ENCODE measurements at regions not wholly inside any gene's neighbourhood (a gene's known extent, or its start where the extent isn't known, plus 50 kb on each side); places are given as distances from the start of the nearest gene placed in this dataset.

- Histone ChIP-seq H3K4me1 (replicated peaks in 1 of 2) (peaks cover 0 to 7% of the 10 kb centered on the region in 2 donors), H3K4me3 (no peak overlapping the region), H3K27ac (no peak overlapping the region)
- 30 to 100% (median 72%) methylated on average over 1 to 4 of the region's 4 CpGs for WGBS, 10 experiments
- in situ Hi-C loops (cut with MboI; ENCODE audit: low pct_unique_long_range_greater_than_20kb in 2 of 9, low sequenced_read_pairs in 9 of 9, unreplicated experiment in 9 of 9) = no loop called here
- no peak for ATAC-seq (replicated peaks in 6 of 8)
Observed at GRCh38 chr5:2120361-2120760, 237.6 kb upstream of the IRX4 start.

- in situ Hi-C loops (cut with MboI; ENCODE audit: low pct_unique_long_range_greater_than_20kb in 2 of 9, low sequenced_read_pairs in 9 of 9, unreplicated experiment in 9 of 9) = no loop called here
- H3K27ac ChIP-seq = no peak overlapping the region
- 29 to 100% (median 59%) methylated on average over 4 to 6 of the region's 6 CpGs for WGBS, 10 experiments
- H3K4me1 ChIP-seq (replicated peaks in 1 of 2) = peaks cover 0 to under 1% of the 10 kb centered on the region in 2 donors
- ATAC-seq (replicated peaks in 6 of 8) = no peak
- no peak overlapping the region for H3K4me3 ChIP-seq
Observed at GRCh38 chr5:2119573-2119972, 236.8 kb upstream of the IRX4 start.

GRCh38 chr5:2113348-2114131 is 230.8 kb upstream of the IRX4 start:
- whole genome bisulfite sequencing, 10 experiments = 20 to 100% (median 78%) methylated on average over 1 to 7 of the region's 9 CpGs; no CpG with 5 or more reads in 2 of the 10 experiments
- H3K4me1 ChIP-seq (replicated peaks in 1 of 2) = peaks cover 0 to 36% of the 10 kb centered on the region in 2 donors
- in situ Hi-C loops (cut with MboI; ENCODE audit: low pct_unique_long_range_greater_than_20kb in 2 of 9, low sequenced_read_pairs in 9 of 9, unreplicated experiment in 9 of 9) = no loop called here

GRCh38 chr5:2112173-2113025 is 229.7 kb upstream of the IRX4 start:
- peak in 5 of 8 experiments; percentile 53 to 93 (median 91) for ATAC-seq (replicated peaks in 6 of 8)
- in situ Hi-C loops (cut with MboI; ENCODE audit: low pct_unique_long_range_greater_than_20kb in 2 of 9, low sequenced_read_pairs in 9 of 9, unreplicated experiment in 9 of 9) = no loop called here
- 16 to 78% (median 47%) methylated on average over 2 to 25 of the region's 28 CpGs for WGBS, 10 experiments
- Histone ChIP-seq H3K4me1 (replicated peaks in 1 of 2) (peaks cover 0 to 36% of the 10 kb centered on the region in 2 donors), H3K27ac (no peak overlapping the region), H3K4me3 (no peak overlapping the region)

More at GRCh38 chr5:2113348-2114131, 230.8 kb upstream of the IRX4 start:
- no peak for ATAC-seq (replicated peaks in 6 of 8)
- H3K4me3 ChIP-seq = no peak overlapping the region
- no peak overlapping the region for H3K27ac ChIP-seq

- peak overlapping the region in 1 of 2 donors; percentile 3 for H3K27ac ChIP-seq
- peaks cover 0 to 36% of the 10 kb centered on the region in 2 donors for H3K4me1 ChIP-seq (replicated peaks in 1 of 2)
- 3 to 90% (median 82%) methylated on average over 1 to 21 of the region's 36 CpGs; no CpG with 5 or more reads in 3 of the 10 experiments for WGBS, 10 experiments
- in situ Hi-C loops (cut with MboI; ENCODE audit: low pct_unique_long_range_greater_than_20kb in 2 of 9, low sequenced_read_pairs in 9 of 9, unreplicated experiment in 9 of 9) = no loop called here
- ATAC-seq (replicated peaks in 6 of 8) = peak in 4 of 8 experiments; percentile 6 to 39 (median 22)
- no peak overlapping the region for H3K4me3 ChIP-seq
Observed at GRCh38 chr5:2111569-2112105, 228.9 kb upstream of the IRX4 start.

GRCh38 chr5:2110934-2111462 is 228.3 kb upstream of the IRX4 start:
- ATAC-seq (replicated peaks in 6 of 8) = no peak
- peaks cover 0 to 36% of the 10 kb centered on the region in 2 donors for H3K4me1 ChIP-seq (replicated peaks in 1 of 2)
- 0 to 100% (median 70%) methylated on average over 1 to 13 of the region's 17 CpGs; no CpG with 5 or more reads in 4 of the 10 experiments for WGBS, 10 experiments
- no peak overlapping the region for H3K27ac ChIP-seq
- no peak overlapping the region for H3K4me3 ChIP-seq
- in situ Hi-C loops (cut with MboI; ENCODE audit: low pct_unique_long_range_greater_than_20kb in 2 of 9, low sequenced_read_pairs in 9 of 9, unreplicated experiment in 9 of 9) = no loop called here

- WGBS, 10 experiments = 32 to 88% (median 61%) methylated on average over 1 to 15 of the region's 19 CpGs; no CpG with 5 or more reads in 2 of the 10 experiments
- ATAC-seq (replicated peaks in 6 of 8) = no peak
- in situ Hi-C loops (cut with MboI; ENCODE audit: low pct_unique_long_range_greater_than_20kb in 2 of 9, low sequenced_read_pairs in 9 of 9, unreplicated experiment in 9 of 9) = no loop called here
- H3K27ac ChIP-seq = no peak overlapping the region
- H3K4me1 ChIP-seq (replicated peaks in 1 of 2) = peaks cover 0 to 36% of the 10 kb centered on the region in 2 donors
- H3K4me3 ChIP-seq = no peak overlapping the region
Observed at GRCh38 chr5:2110137-2110933, 227.6 kb upstream of the IRX4 start.

GRCh38 chr5:2109566-2109965 is 226.8 kb upstream of the IRX4 start:
- Histone ChIP-seq H3K27ac (no peak overlapping the region), H3K4me3 (no peak overlapping the region), H3K4me1 (replicated peaks in 1 of 2) (peaks cover 0 to 36% of the 10 kb centered on the region in 2 donors)
- in situ Hi-C loops (cut with MboI; ENCODE audit: low pct_unique_long_range_greater_than_20kb in 2 of 9, low sequenced_read_pairs in 9 of 9, unreplicated experiment in 9 of 9) = no loop called here
- ATAC-seq (replicated peaks in 6 of 8) = no peak
- WGBS, 10 experiments = 17 to 87% (median 36%) methylated on average over 2 to 5 of the region's 5 CpGs; no CpG with 5 or more reads in 3 of the 10 experiments

- Histone ChIP-seq H3K4me3 (no peak overlapping the region), H3K27ac (no peak overlapping the region), H3K4me1 (replicated peaks in 1 of 2) (peaks cover 0 to 17% of the 10 kb centered on the region in 2 donors)
- in situ Hi-C loops (cut with MboI; ENCODE audit: low pct_unique_long_range_greater_than_20kb in 2 of 9, low sequenced_read_pairs in 9 of 9, unreplicated experiment in 9 of 9) = no loop called here
- ATAC-seq (replicated peaks in 6 of 8) = no peak
- WGBS, 10 experiments = 8 to 100% (median 50%) methylated on average over 1 to 2 of the region's 2 CpGs; no CpG with 5 or more reads in 3 of the 10 experiments
Observed at GRCh38 chr5:2106721-2107120, 224.0 kb upstream of the IRX4 start.

- no peak overlapping the region for H3K4me3 ChIP-seq
- no peak for ATAC-seq (replicated peaks in 6 of 8)
Observed at GRCh38 chr5:2105141-2105540, 222.4 kb upstream of the IRX4 start.

GRCh38 chr5:2103940-2104339 is 221.2 kb upstream of the IRX4 start:
- ATAC-seq (replicated peaks in 6 of 8) = no peak
- no peak overlapping the region for H3K27ac ChIP-seq
- WGBS, 10 experiments = 10 to 100% (median 55%) methylated on average over 1 to 6 of the region's 6 CpGs
- in situ Hi-C loops (cut with MboI; ENCODE audit: low pct_unique_long_range_greater_than_20kb in 2 of 9, low sequenced_read_pairs in 9 of 9, unreplicated experiment in 9 of 9) = no loop called here
- H3K4me1 ChIP-seq (replicated peaks in 1 of 2) = no peaks in the 10 kb centered on the region
- H3K4me3 ChIP-seq = no peak overlapping the region

More at GRCh38 chr5:2105141-2105540, 222.4 kb upstream of the IRX4 start:
- Histone ChIP-seq H3K27ac (no peak overlapping the region), H3K4me1 (replicated peaks in 1 of 2) (peaks cover 0 to 2% of the 10 kb centered on the region in 2 donors)
- 14 to 95% (median 45%) methylated on average over 1 to 11 of the region's 12 CpGs; no CpG with 5 or more reads in 4 of the 10 experiments for WGBS, 10 experiments
- in situ Hi-C loops (cut with MboI; ENCODE audit: low pct_unique_long_range_greater_than_20kb in 2 of 9, low sequenced_read_pairs in 9 of 9, unreplicated experiment in 9 of 9) = no loop called here

Measured in motor neuron (in vitro differentiated cells).